A673 (cell line): ENCODE measurements at regions not wholly inside any gene's neighbourhood (a gene's known extent, or its start where the extent isn't known, plus 50 kb on each side); places are given as distances from the start of the nearest gene placed in this dataset.

Experiments used
- EZH2 ChIP-seq: fragments of 200-600 bp; sonication (generic); IDR thresholded peaks from 2 replicates; pipeline ENCODE4 v1.6.1; 2017; ENCODE audit warnings: borderline replicate concordance, low read depth, mild to moderate bottlenecking, mixed read lengths, antibody characterized with exemption, low read length; ENCODE audit not compliant: poor library complexity, severe bottlenecking
- TF ChIP-seq, protein P1 (sequence below): fragments of 300-800, 200-600 bp; sonication (generic); conservative IDR thresholded peaks from 2 replicates; pipeline ENCODE4 v1.5.1; 2017; ENCODE audit warnings: low read depth, mild to moderate bottlenecking, antibody characterized with exemption, low read length, moderate library complexity, mixed read lengths

DNA sequence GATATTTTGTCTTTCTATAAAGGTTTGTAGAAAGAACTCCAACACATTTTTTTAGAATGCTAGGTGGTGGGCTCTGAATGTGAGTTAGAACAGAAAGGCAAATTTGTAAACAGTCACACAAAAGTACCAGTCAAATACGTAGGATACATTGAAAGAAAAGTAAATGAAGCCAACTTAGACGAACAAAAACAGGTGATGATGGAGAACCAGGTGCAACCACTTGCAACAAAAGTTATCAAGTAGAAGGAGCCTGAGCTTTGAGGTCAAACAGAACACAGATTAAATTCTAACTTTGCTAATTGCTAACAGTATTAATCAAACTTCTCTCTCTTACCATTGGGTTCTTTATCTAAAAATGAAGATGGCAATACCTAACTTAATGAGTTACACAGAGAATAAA, 62.7 kb upstream of the DAPP1 start:
- TF ChIP-seq, protein P1, sequence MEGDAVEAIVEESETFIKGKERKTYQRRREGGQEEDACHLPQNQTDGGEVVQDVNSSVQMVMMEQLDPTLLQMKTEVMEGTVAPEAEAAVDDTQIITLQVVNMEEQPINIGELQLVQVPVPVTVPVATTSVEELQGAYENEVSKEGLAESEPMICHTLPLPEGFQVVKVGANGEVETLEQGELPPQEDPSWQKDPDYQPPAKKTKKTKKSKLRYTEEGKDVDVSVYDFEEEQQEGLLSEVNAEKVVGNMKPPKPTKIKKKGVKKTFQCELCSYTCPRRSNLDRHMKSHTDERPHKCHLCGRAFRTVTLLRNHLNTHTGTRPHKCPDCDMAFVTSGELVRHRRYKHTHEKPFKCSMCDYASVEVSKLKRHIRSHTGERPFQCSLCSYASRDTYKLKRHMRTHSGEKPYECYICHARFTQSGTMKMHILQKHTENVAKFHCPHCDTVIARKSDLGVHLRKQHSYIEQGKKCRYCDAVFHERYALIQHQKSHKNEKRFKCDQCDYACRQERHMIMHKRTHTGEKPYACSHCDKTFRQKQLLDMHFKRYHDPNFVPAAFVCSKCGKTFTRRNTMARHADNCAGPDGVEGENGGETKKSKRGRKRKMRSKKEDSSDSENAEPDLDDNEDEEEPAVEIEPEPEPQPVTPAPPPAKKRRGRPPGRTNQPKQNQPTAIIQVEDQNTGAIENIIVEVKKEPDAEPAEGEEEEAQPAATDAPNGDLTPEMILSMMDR: no peak
- no peak for TF ChIP-seq EZH2
